ENCODE measurements at regions not wholly inside any gene's neighbourhood (a gene's known extent, or its start where the extent isn't known, plus 50 kb on each side); places are given as distances from the start of the nearest gene placed in this dataset.

DNA sequence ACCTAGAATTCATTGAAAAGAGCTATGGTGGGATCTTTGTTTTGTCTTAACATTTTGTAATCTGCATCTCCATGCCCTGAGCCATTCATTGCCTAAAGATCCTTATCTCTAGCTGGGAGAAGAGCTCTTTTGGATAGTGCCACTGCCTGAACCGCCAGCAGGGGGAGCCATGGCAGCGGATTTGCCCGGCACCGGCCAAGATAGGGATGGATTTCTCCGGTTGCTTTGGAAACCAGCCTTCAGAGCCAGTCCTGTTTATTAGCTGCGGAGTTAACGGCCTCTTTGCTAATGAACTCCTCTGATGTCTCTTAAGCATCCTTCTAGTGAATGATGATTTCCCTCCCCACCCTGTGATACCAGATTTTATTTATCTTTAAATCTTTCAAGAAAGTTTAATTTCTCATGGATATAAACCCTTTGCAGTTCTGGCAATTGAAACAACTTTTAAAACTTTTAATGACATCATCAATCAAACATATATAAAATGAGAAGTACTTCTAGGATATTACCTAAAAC lies 58.2 kb upstream of the LYZL2 start:
- H3K4me1 ChIP-seq (ENCODE audit: insufficient read depth, low read length), result no peaks in the 10 kb centered on the region
- no CpG with 5 or more reads among the region's 7 CpGs for WGBS (ENCODE audit: extremely low coverage, insufficient read length, low lambda C conversion rate)
- TF ChIP-seq, protein P1, sequence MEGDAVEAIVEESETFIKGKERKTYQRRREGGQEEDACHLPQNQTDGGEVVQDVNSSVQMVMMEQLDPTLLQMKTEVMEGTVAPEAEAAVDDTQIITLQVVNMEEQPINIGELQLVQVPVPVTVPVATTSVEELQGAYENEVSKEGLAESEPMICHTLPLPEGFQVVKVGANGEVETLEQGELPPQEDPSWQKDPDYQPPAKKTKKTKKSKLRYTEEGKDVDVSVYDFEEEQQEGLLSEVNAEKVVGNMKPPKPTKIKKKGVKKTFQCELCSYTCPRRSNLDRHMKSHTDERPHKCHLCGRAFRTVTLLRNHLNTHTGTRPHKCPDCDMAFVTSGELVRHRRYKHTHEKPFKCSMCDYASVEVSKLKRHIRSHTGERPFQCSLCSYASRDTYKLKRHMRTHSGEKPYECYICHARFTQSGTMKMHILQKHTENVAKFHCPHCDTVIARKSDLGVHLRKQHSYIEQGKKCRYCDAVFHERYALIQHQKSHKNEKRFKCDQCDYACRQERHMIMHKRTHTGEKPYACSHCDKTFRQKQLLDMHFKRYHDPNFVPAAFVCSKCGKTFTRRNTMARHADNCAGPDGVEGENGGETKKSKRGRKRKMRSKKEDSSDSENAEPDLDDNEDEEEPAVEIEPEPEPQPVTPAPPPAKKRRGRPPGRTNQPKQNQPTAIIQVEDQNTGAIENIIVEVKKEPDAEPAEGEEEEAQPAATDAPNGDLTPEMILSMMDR (conservative IDR thresholded peaks at IDR 0.05), result peak; percentile 96; the same call in 2 of the 3 replicates

More for the DNA sequence above, 58.2 kb upstream of the LYZL2 start:
- Histone ChIP-seq H3K27ac (ENCODE audit: insufficient read length, low read depth, low read length) (no peak overlapping the region), H3K79me2 (ENCODE audit: insufficient read depth, low read length) (no peaks in the 10 kb centered on the region), H2BK15ac (ENCODE audit: low read depth, low read length) (no peak overlapping the region), H2BK120ac (ENCODE audit: low read depth, low read length, poor library complexity, severe bottlenecking) (no peak overlapping the region), H4K91ac (ENCODE audit: insufficient read length, low read depth, low read length) (no peak overlapping the region), H4K20me1 (ENCODE audit: control insufficient read depth, insufficient read depth, insufficient read length) (no peaks in the 10 kb centered on the region), H4K8ac (replicated peaks; ENCODE audit: insufficient read length, low read depth, low read length) (no peak overlapping the region), H3K4ac (ENCODE audit: low read depth, low read length) (no peak overlapping the region), H2BK5ac (ENCODE audit: insufficient read length, low read length) (no peak overlapping the region), H3K23ac (ENCODE audit: insufficient read length, low read depth, low read length) (no peak overlapping the region), H2BK12ac (ENCODE audit: insufficient read length, low read depth, low read length) (no peak overlapping the region), H3K27me3 (ENCODE audit: insufficient read depth, low read length) (no peaks in the 10 kb centered on the region), H2AK5ac (ENCODE audit: insufficient read length, low read length) (no peak overlapping the region), H4K5ac (ENCODE audit: insufficient read length, low read depth, low read length) (no peak overlapping the region), H3T11ph (ENCODE audit: low read length) (no peak overlapping the region), H3K23me2 (ENCODE audit: insufficient read length, low read depth, low read length, poor library complexity, severe bottlenecking) (no peaks in the 10 kb centered on the region), H2BK20ac (ENCODE audit: low read depth, low read length, poor library complexity, severe bottlenecking) (no peak overlapping the region), H3K79me1 (ENCODE audit: insufficient read depth, low read depth, low read length, poor library complexity, severe bottlenecking) (no peaks in the 10 kb centered on the region), H3K14ac (ENCODE audit: insufficient read depth, low read length) (no peak overlapping the region), H3K18ac (ENCODE audit: insufficient read length, low read depth, low read length) (no peak overlapping the region), H3K56ac (ENCODE audit: insufficient read length, low read depth, low read length) (no peak overlapping the region), H3K9ac (ENCODE audit: extremely low read depth, insufficient read length, low read length) (no peak overlapping the region), H3K4me2 (ENCODE audit: insufficient read depth, insufficient read length, low read length) (no peak overlapping the region), H3K9me3 (ENCODE audit: control insufficient read depth, low read depth, low read length) (no peaks in the 10 kb centered on the region), H2AFZ (ENCODE audit: low read length) (no peak overlapping the region)
- DNase-seq, result peak; percentile 89
- no peaks in the 10 kb centered on the region; a peak in 1 of 7 replicates for H3K36me3 Mint-ChIP-seq (ENCODE audit: insufficient read depth in 1 of 3, low read depth in 3 of 3)
- peaks cover 4% of the 10 kb centered on the region for H3K27me3 Mint-ChIP-seq (ENCODE audit: low read depth)
- H3K9me3 Mint-ChIP-seq, result no peaks in the 10 kb centered on the region
- no peak overlapping the region for H3K4me3 Mint-ChIP-seq
- H3K27ac Mint-ChIP-seq, result no peak overlapping the region
- peaks cover 15 to 16% of the 10 kb centered on the region in 2 experiments for H3K4me1 Mint-ChIP-seq

Measured in H9 (cell line).